Hepatocyte (in vitro differentiated cells): ENCODE measurements at regions not wholly inside any gene's neighbourhood (a gene's known extent, or its start where the extent isn't known, plus 50 kb on each side); places are given as distances from the start of the nearest gene placed in this dataset.

Experiments
- DNase-seq: peaks from one replicate; pipeline ENCODE4 v3.0.0-alpha.2; 2016; ENCODE audit warnings: low spot score
- H2AFZ ChIP-seq: fragments of 200-600 bp; sonication (generic); 2 replicates; pipeline ENCODE4 v1.6.0; 2016; ENCODE audit warnings: antibody characterized with exemption, mild to moderate bottlenecking
- H3K27ac ChIP-seq: fragments of 200-600 bp; sonication (generic); 2 replicates; pipeline ENCODE4 v1.5.1; 2016; ENCODE audit warnings: mild to moderate bottlenecking
- H3K27me3 ChIP-seq: fragments of 200-600 bp; sonication (generic); 2 replicates; pipeline ENCODE4 v1.6.1; 2016
- H3K36me3 ChIP-seq: fragments of 200-600 bp; sonication (generic); replicated peaks from 2 replicates; pipeline ENCODE4 v1.5.1; 2016; ENCODE audit warnings: low read depth; ENCODE audit not compliant: insufficient read depth
- H3K4me1 ChIP-seq: fragments of 200-600 bp; sonication (generic); 2 replicates; pipeline ENCODE4 v1.5.1; 2016; ENCODE audit warnings: mild to moderate bottlenecking, moderate library complexity; ENCODE audit not compliant: insufficient read depth
- H3K4me2 ChIP-seq: fragments of 200-600 bp; sonication (generic); 2 replicates; pipeline ENCODE4 v1.6.0; 2016
- H3K4me3 ChIP-seq: fragments of 200-600 bp; sonication (generic); 2 replicates; pipeline ENCODE4 v1.5.1; 2016; ENCODE audit warnings: mild to moderate bottlenecking
- H3K79me2 ChIP-seq: fragments of 200-600 bp; sonication (generic); 2 replicates; pipeline ENCODE4 v1.6.0; 2017; ENCODE audit warnings: mild to moderate bottlenecking
- H3K9me2 ChIP-seq: fragments of 200-600 bp; sonication (generic); replicated peaks from 2 replicates; pipeline ENCODE4 v1.6.0; 2017; ENCODE audit warnings: mild to moderate bottlenecking; ENCODE audit not compliant: insufficient read depth
- H3K9me3 ChIP-seq: fragments of 200-600 bp; sonication (generic); 2 replicates; pipeline ENCODE4 v1.5.1; 2016; ENCODE audit warnings: low read depth, mild to moderate bottlenecking
- H4K20me1 ChIP-seq: fragments of 200-600 bp; sonication (generic); 2 replicates; pipeline ENCODE4 v1.6.0; 2016; ENCODE audit warnings: mild to moderate bottlenecking; ENCODE audit not compliant: insufficient read depth, poor library complexity, severe bottlenecking
- EZH2 ChIP-seq: fragments of 200-600 bp; sonication (generic); IDR thresholded peaks from 2 replicates; pipeline ENCODE4 v1.6.1; 2016; ENCODE audit warnings: antibody characterized with exemption, mild to moderate bottlenecking, borderline replicate concordance
- EZH2phosphoT487 ChIP-seq: fragments of 200-600 bp; sonication (generic); IDR thresholded peaks from one replicate; pipeline ENCODE4 v1.6.1; 2018; ENCODE audit warnings: antibody characterized with exemption, mild to moderate bottlenecking, low read depth, moderate library complexity; ENCODE audit not compliant: unreplicated experiment, severe bottlenecking
- WGBS: methylation state at CpG from one replicate; pipeline ENCODE4 v1.1.6; 2016; ENCODE audit warnings: low lambda C conversion rate; ENCODE audit errors: missing lambda C conversion rate; 5-methylcytosine and 5-hydroxymethylcytosine counted together
- TF ChIP-seq, protein P1 (sequence below): fragments of 200-600 bp; sonication (generic); IDR thresholded peaks from 2 replicates; pipeline ENCODE4 v1.5.1; 2016; ENCODE audit warnings: antibody characterized with exemption, mild to moderate bottlenecking; ENCODE audit not compliant: poor library complexity

- Histone ChIP-seq H3K9me2 (no peaks in the 10 kb centered on the region), H3K4me2 (no peak overlapping the region), H3K36me3 (no peaks in the 10 kb centered on the region), H3K27me3 (no peaks in the 10 kb centered on the region), H4K20me1 (no peaks in the 10 kb centered on the region), H3K9me3 (no peaks in the 10 kb centered on the region), H3K4me3 (no peak overlapping the region), H3K4me1 (peaks cover 38% of the 10 kb centered on the region), H3K27ac (peak overlapping the region; percentile 50), H2AFZ (no peak overlapping the region), H3K79me2 (no peaks in the 10 kb centered on the region)
- no peak for TF ChIP-seq EZH2
- TF ChIP-seq, protein P1, sequence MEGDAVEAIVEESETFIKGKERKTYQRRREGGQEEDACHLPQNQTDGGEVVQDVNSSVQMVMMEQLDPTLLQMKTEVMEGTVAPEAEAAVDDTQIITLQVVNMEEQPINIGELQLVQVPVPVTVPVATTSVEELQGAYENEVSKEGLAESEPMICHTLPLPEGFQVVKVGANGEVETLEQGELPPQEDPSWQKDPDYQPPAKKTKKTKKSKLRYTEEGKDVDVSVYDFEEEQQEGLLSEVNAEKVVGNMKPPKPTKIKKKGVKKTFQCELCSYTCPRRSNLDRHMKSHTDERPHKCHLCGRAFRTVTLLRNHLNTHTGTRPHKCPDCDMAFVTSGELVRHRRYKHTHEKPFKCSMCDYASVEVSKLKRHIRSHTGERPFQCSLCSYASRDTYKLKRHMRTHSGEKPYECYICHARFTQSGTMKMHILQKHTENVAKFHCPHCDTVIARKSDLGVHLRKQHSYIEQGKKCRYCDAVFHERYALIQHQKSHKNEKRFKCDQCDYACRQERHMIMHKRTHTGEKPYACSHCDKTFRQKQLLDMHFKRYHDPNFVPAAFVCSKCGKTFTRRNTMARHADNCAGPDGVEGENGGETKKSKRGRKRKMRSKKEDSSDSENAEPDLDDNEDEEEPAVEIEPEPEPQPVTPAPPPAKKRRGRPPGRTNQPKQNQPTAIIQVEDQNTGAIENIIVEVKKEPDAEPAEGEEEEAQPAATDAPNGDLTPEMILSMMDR: peak; percentile 48
- 79% methylated on average over 15 of the region's 15 CpGs for WGBS
- DNase-seq: peak; percentile 16
These were observed 150.8 kb downstream of the PRL start for GRCh38 chr6:22145823-22146677.

DNA sequence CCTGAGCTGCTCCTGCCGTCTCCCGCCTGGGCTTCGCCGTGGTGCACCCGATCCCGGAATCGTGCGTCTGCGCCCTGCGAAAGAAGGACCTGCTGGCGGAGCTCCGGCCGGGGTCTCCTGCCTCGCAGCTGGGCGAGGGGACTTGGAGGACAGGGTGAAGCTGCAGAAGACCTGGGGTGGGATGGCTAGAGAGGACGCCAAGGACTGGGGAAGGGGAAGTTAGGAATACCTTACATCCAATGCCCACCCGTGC is 150.2 kb downstream of the PRL start:
- no peaks in the 10 kb centered on the region for H4K20me1 ChIP-seq
- H3K36me3 ChIP-seq: no peaks in the 10 kb centered on the region
- H3K9me3 ChIP-seq: no peaks in the 10 kb centered on the region
- no peaks in the 10 kb centered on the region for H3K9me2 ChIP-seq
- H3K27ac ChIP-seq: peak overlapping the region; percentile 50
- H3K27me3 ChIP-seq: no peaks in the 10 kb centered on the region
- no peaks in the 10 kb centered on the region for H3K79me2 ChIP-seq
- H3K4me1 ChIP-seq: peaks cover 32% of the 10 kb centered on the region
- WGBS: over 99% methylated on average over 17 of the region's 17 CpGs
- TF ChIP-seq, protein P1: no peak
- TF ChIP-seq EZH2: no peak
- TF ChIP-seq EZH2phosphoT487: no peak
- H3K4me2 ChIP-seq: no peak overlapping the region
- DNase-seq: no peak
- H3K4me3 ChIP-seq: no peak overlapping the region
- H2AFZ ChIP-seq: no peak overlapping the region

DNA sequence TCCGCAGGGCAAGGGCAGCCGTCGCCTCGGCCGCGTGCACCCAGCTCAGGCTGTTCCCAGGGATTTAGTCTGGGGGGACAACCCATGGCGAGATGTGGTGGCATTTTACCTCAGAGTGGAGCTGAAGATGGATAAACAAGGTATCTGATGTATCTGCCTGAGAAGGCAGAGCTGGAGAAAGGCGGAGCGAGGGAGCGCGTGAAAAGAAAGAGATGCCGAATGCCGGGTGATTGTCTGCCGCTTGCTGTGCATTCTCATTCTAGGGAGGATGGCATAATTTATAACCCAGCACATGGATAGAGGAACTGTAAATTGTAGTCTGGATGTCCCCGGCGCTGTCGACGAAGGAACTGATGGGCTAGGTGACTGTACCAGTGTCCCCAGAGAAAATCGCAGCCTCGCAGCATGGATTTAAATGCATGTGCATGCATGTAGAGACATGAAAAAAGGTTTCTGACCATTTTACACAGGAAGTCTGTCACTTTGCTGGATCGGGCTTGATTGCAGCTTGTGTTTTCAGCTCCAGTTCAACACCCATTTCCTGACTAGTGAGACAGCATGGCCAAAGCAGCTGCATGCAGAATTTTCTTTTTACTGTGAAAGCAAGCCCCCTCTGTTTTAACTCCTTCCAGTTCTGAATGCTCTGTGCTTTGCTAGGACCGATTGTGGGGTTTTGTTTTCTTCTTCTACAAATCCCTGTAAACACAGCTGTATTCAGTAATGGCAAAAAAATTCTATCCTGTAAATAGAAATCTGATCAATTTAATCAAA is 149.7 kb downstream of the PRL start:
- Histone ChIP-seq H3K4me3 (no peak overlapping the region), H3K9me3 (no peaks in the 10 kb centered on the region), H3K4me1 (peaks cover 32% of the 10 kb centered on the region), H3K36me3 (no peaks in the 10 kb centered on the region), H4K20me1 (no peaks in the 10 kb centered on the region), H3K27ac (peak overlapping the region; percentile 50), H3K4me2 (peak overlapping the region; percentile 62), H3K9me2 (no peaks in the 10 kb centered on the region), H2AFZ (no peak overlapping the region), H3K27me3 (no peaks in the 10 kb centered on the region), H3K79me2 (no peaks in the 10 kb centered on the region)
- peak; percentile 10 for DNase-seq
- WGBS: 83% methylated on average over 22 of the region's 22 CpGs
- TF ChIP-seq EZH2 (no peak), EZH2phosphoT487 (no peak)
- TF ChIP-seq, protein P1: no peak
